ENCODE measurements at regions not wholly inside any gene's neighbourhood (a gene's known extent, or its start where the extent isn't known, plus 50 kb on each side); places are given as distances from the start of the nearest gene placed in this dataset.

GRCh38 chr7:145797507-145797906 is 319.1 kb upstream of the CNTNAP2 start:
- TF ChIP-seq SREBF2 (IDR thresholded peaks at IDR 0.05; ENCODE audit: low read length) (no peak), JUND (IDR thresholded peaks at IDR 0.05; ENCODE audit: low read depth, low read length) (no peak), ETV6 (conservative IDR thresholded peaks at IDR 0.05 in 1 of 2, IDR thresholded peaks at IDR 0.05 in 1 of 2; ENCODE audit: borderline replicate concordance in 1 of 2, low read depth in 1 of 2) (no peak), ELK1 (IDR thresholded peaks at IDR 0.05; ENCODE audit: low read depth, low read length) (no peak), CBFB (IDR thresholded peaks at IDR 0.05; ENCODE audit: low read depth) (no peak), MXI1 (IDR thresholded peaks at IDR 0.05; ENCODE audit: low read depth, low read length) (no peak), PRDM15 (CRISPR knock-in tag; IDR thresholded peaks at IDR 0.05) (no peak), EZH2 (IDR thresholded peaks at IDR 0.05; ENCODE audit: borderline replicate concordance, control insufficient read depth, low read depth, low read length) (no peak), EP300 (IDR thresholded peaks at IDR 0.05; ENCODE audit: borderline replicate concordance in 1 of 2, control insufficient read depth in 1 of 2, low read depth in 2 of 2, low read length in 2 of 2) (no peak), TCF12 (IDR thresholded peaks at IDR 0.05; ENCODE audit: low read depth, low read length) (no peak)
- TF ChIP-seq, protein P1, sequence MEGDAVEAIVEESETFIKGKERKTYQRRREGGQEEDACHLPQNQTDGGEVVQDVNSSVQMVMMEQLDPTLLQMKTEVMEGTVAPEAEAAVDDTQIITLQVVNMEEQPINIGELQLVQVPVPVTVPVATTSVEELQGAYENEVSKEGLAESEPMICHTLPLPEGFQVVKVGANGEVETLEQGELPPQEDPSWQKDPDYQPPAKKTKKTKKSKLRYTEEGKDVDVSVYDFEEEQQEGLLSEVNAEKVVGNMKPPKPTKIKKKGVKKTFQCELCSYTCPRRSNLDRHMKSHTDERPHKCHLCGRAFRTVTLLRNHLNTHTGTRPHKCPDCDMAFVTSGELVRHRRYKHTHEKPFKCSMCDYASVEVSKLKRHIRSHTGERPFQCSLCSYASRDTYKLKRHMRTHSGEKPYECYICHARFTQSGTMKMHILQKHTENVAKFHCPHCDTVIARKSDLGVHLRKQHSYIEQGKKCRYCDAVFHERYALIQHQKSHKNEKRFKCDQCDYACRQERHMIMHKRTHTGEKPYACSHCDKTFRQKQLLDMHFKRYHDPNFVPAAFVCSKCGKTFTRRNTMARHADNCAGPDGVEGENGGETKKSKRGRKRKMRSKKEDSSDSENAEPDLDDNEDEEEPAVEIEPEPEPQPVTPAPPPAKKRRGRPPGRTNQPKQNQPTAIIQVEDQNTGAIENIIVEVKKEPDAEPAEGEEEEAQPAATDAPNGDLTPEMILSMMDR (IDR thresholded peaks at IDR 0.05 in 2 of 3, conservative IDR thresholded peaks at IDR 0.05 in 1 of 3; ENCODE audit: control insufficient read depth in 2 of 3, extremely low read depth in 1 of 3, insufficient read depth in 1 of 3, low read depth in 3 of 3, low read length in 3 of 3), result no peak
